ENCODE measurements at regions not wholly inside any gene's neighbourhood (a gene's known extent, or its start where the extent isn't known, plus 50 kb on each side); places are given as distances from the start of the nearest gene placed in this dataset.

DNA sequence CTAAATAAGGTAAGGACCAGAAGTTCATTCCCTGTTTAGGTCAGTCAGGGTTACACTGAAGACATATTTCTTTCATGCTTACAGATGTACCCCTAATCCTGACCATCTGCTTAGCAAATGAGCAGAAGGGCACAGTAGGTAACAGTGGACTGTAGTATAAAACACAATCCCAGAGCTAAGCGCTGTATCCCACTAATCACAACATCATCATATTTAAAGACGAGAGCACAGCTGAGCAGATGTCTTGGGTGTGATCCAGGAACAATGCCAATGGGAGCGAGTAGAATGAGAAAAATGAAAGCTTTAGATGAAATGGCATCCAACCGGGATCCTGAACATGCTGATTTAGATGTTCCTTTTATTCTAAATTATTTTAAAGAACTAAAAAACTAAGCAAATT lies 213.4 kb downstream of the CCER1 start:
- H3K4me3 ChIP-seq (ENCODE audit: low read depth, poor library complexity, severe bottlenecking) = no peak overlapping the region
- TF ChIP-seq, protein P1, sequence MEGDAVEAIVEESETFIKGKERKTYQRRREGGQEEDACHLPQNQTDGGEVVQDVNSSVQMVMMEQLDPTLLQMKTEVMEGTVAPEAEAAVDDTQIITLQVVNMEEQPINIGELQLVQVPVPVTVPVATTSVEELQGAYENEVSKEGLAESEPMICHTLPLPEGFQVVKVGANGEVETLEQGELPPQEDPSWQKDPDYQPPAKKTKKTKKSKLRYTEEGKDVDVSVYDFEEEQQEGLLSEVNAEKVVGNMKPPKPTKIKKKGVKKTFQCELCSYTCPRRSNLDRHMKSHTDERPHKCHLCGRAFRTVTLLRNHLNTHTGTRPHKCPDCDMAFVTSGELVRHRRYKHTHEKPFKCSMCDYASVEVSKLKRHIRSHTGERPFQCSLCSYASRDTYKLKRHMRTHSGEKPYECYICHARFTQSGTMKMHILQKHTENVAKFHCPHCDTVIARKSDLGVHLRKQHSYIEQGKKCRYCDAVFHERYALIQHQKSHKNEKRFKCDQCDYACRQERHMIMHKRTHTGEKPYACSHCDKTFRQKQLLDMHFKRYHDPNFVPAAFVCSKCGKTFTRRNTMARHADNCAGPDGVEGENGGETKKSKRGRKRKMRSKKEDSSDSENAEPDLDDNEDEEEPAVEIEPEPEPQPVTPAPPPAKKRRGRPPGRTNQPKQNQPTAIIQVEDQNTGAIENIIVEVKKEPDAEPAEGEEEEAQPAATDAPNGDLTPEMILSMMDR (IDR thresholded peaks at IDR 0.05) = no peak
- TF ChIP-seq POLR2A (IDR thresholded peaks at IDR 0.05) = no peak
- intact Hi-C loops (cut with DNase I; ENCODE audit: low total_unique reads) = no loop called here
- WGBS, 2 donors = 19 to 25% methylated on average over 4 of the region's 4 CpGs
- no peak for DNase-seq (ENCODE audit: low spot score in 2 of 2)

DNA sequence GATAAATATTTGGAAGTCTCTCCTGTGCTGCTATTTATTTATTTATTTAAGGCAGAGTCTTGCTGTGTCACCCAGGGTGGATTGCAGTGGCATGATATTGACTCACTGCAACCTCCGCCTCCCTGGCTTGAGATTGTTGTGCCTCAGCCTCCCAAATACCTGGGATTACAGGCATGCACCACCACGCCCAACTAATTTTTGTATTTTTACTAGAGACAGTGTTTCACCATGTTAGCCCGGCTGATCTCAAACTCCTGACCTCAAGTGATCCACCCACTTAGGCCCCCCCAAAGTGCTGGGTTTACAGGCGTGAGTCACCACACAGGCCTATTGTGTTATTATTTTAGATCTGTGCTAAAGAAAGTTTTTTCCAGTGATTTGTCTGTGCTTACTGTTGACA lies 225.2 kb downstream of the CCER1 start:
- no peak overlapping the region for H3K4me3 ChIP-seq (ENCODE audit: low read depth, poor library complexity, severe bottlenecking)
- DNase-seq (ENCODE audit: low spot score in 2 of 2) = no peak
- WGBS, 2 donors = 81 to 84% methylated on average over 4 of the region's 4 CpGs
- TF ChIP-seq, protein P1 (IDR thresholded peaks at IDR 0.05) = no peak
- TF ChIP-seq POLR2A (IDR thresholded peaks at IDR 0.05) = no peak
- intact Hi-C loops (cut with DNase I; ENCODE audit: low total_unique reads) = no loop called here

GRCh38 chr12:90712671-90713070 lies 242.3 kb downstream of the CCER1 start:
- H3K4me3 ChIP-seq (ENCODE audit: low read depth, poor library complexity, severe bottlenecking) = no peak overlapping the region
- WGBS, 2 donors = 56 to 57% methylated on average over 2 of the region's 2 CpGs
- no peak for TF ChIP-seq POLR2A (IDR thresholded peaks at IDR 0.05)
- TF ChIP-seq, protein P1 (IDR thresholded peaks at IDR 0.05) = no peak
- intact Hi-C loops (cut with DNase I; ENCODE audit: low total_unique reads) = no loop called here
- DNase-seq (ENCODE audit: low spot score in 2 of 2) = no peak

GRCh38 chr12:90710711-90711110 lies 244.3 kb downstream of the CCER1 start:
- no peak for TF ChIP-seq POLR2A (IDR thresholded peaks at IDR 0.05)
- TF ChIP-seq, protein P1 (IDR thresholded peaks at IDR 0.05) = no peak
- intact Hi-C loops (cut with DNase I; ENCODE audit: low total_unique reads) = no loop called here
- 90 to 92% methylated on average over 3 of the region's 3 CpGs for WGBS, 2 donors
- H3K4me3 ChIP-seq (ENCODE audit: low read depth, poor library complexity, severe bottlenecking) = no peak overlapping the region
- DNase-seq (ENCODE audit: low spot score in 2 of 2) = no peak

GRCh38 chr12:90706036-90706435 lies 248.9 kb downstream of the CCER1 start:
- no peak for DNase-seq (ENCODE audit: low spot score in 2 of 2)
- TF ChIP-seq, protein P1 (IDR thresholded peaks at IDR 0.05) = no peak
- TF ChIP-seq POLR2A (IDR thresholded peaks at IDR 0.05) = no peak
- no peak overlapping the region for H3K4me3 ChIP-seq (ENCODE audit: low read depth, poor library complexity, severe bottlenecking)
- WGBS, 2 donors = 96% methylated on average over 10 of the region's 10 CpGs
- intact Hi-C loops (cut with DNase I; ENCODE audit: low total_unique reads) = no loop called here

- 74 to 83% methylated on average over 2 of the region's 2 CpGs for WGBS, 2 donors
- TF ChIP-seq, protein P1 (IDR thresholded peaks at IDR 0.05) = no peak
- no peak for TF ChIP-seq POLR2A (IDR thresholded peaks at IDR 0.05)
- intact Hi-C loops (cut with DNase I; ENCODE audit: low total_unique reads) = no loop called here
- no peak overlapping the region for H3K4me3 ChIP-seq (ENCODE audit: low read depth, poor library complexity, severe bottlenecking)
- no peak for DNase-seq (ENCODE audit: low spot score in 2 of 2)
Measured at GRCh38 chr12:90695415-90695814, 259.6 kb downstream of the CCER1 start.
